Esophagus (tissue), 2 donors: ENCODE measurements at regions not wholly inside any gene's neighbourhood (a gene's known extent, or its start where the extent isn't known, plus 50 kb on each side); places are given as distances from the start of the nearest gene placed in this dataset.
"Not testable (repeated sequence)": the region's sequence is repeated elsewhere in the genome, so short reads cannot be mapped to it uniquely, and the experiment has no call there.

Source experiments
- H3K27ac ChIP-seq, 2 donors: one replicate each; pipeline ENCODE4 v1.5.1; 2013; ENCODE audit warnings: low read depth in 2 of 2, mild to moderate bottlenecking in 2 of 2, inconsistent platforms in 1 of 2, low read length in 1 of 2, moderate library complexity in 1 of 2
- H3K27me3 ChIP-seq, 2 donors: one replicate each; pipeline ENCODE4 v1.6.1; 2013; ENCODE audit warnings: low read length in 2 of 2, control low read depth in 1 of 2, mild to moderate bottlenecking in 1 of 2; ENCODE audit not compliant: insufficient read depth in 2 of 2, control insufficient read depth in 1 of 2
- H3K36me3 ChIP-seq, 2 donors: one replicate each; pipeline ENCODE4 v1.6.1; 2013; ENCODE audit warnings: low read length in 1 of 2; ENCODE audit not compliant: control insufficient read depth in 2 of 2, insufficient read depth in 2 of 2
- H3K4me1 ChIP-seq, 2 donors: one replicate each; pipeline ENCODE4 v1.6.1; 2013; ENCODE audit warnings: low read length in 1 of 2; ENCODE audit not compliant: control insufficient read depth in 2 of 2, insufficient read depth in 2 of 2
- H3K4me3 ChIP-seq, 2 donors: one replicate each; pipeline ENCODE4 v1.5.1; 2013; ENCODE audit warnings: low read length in 2 of 2, mild to moderate bottlenecking in 2 of 2, low read depth in 1 of 2, moderate library complexity in 1 of 2
- H3K9me3 ChIP-seq, 2 donors: one replicate each; pipeline ENCODE4 v1.6.1; 2013; ENCODE audit warnings: mild to moderate bottlenecking in 2 of 2, low read depth in 1 of 2, low read length in 1 of 2, moderate library complexity in 1 of 2; ENCODE audit not compliant: control insufficient read depth in 2 of 2, insufficient read depth in 1 of 2
- WGBS, 2 donors: extraction: QIAGEN DNeasy Blood & Tissue Kit; methylation state at CpG; one replicate each; pipeline ENCODE4 v1.1.7; 2013; 5-methylcytosine and 5-hydroxymethylcytosine counted together
- donor health status: healthy with polysubstance abuse.
- donor health status: Bipolar disorder and iron deficiency.

GRCh38 chr22:22161924-22162851 lies 82.4 kb upstream of the VPREB1 start:
- H3K9me3 ChIP-seq, result no peaks in the 10 kb centered on the region
- no peaks in the 10 kb centered on the region for H3K36me3 ChIP-seq
- no peak overlapping the region for H3K27ac ChIP-seq
- peaks cover 0 to 5% of the 10 kb centered on the region in 2 donors for H3K27me3 ChIP-seq
- 63 to 65% methylated on average over 9 of the region's 9 CpGs for WGBS, 2 donors
- no peaks in the 10 kb centered on the region for H3K4me1 ChIP-seq
- H3K4me3 ChIP-seq, result no peak overlapping the region

DNA sequence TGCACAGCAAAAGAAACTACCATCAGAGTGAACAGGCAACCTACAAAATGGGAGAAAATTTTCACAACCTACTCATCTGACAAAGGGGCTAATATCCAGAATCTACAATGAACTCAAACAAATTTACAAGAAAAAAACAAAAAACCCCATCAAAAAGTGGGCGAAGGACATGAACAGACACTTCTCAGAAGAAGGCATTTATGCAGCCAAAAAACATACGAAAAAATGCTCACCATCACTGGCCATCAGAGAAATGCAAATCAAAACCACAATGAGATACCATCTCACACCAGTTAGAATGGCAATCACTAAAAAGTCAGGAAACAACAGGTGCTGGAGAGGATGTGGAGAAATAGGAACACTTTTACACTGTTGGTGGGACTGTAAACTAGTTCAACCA lies 83.8 kb upstream of the VPREB1 start:
- 75 to 77% methylated on average over 2 of the region's 2 CpGs for WGBS, 2 donors
- H3K4me3 ChIP-seq, H3K36me3 ChIP-seq, H3K27ac ChIP-seq, H3K9me3 ChIP-seq, H3K27me3 ChIP-seq, H3K4me1 ChIP-seq: not testable (repeated sequence)

DNA sequence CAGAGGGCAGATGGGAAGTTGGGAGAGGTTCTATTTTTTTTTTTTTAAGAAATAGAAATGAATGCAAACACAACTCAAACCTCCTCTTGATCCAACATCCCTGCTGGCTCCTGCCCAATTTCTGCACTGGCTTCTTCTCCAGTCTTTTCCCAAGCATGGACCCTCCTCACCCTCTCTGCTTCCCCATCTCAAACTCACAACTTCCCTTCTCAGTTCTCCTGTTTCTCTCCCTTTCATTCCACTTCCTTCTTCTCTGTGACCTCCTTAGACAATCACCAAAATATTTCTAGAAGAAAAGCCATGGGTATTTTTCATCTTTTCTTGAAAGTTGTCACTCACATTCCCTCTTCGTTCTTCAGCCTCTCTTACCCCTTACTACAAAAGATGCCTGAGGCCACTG lies 85.2 kb upstream of the VPREB1 start:
- Histone ChIP-seq H3K36me3 (no peaks in the 10 kb centered on the region), H3K4me3 (no peak overlapping the region), H3K9me3 (no peaks in the 10 kb centered on the region), H3K27me3 (no peaks in the 10 kb centered on the region), H3K4me1 (no peaks in the 10 kb centered on the region), H3K27ac (no peak overlapping the region)
- 42 to 60% methylated on average over 1 of the region's 1 CpG for WGBS, 2 donors

DNA sequence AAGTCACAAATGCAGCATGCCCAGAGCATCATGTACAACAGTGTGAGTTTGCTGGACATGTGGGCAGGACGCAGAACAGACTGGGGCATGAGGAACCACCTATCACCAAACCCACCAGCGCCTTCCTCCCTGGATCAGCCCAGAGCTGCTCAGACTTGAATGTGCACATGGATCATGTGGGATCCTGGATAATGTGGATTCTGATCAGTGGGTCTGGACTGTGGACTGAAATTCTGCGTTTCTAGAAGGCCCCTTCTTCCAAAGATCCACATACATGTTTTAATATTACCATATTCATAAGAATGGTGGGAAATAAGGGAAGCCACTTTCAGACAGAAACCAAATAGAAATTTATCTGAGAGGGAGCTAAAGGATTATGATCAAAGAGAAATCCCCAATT lies 85.6 kb upstream of the VPREB1 start:
- 34 to 35% methylated on average over 3 of the region's 3 CpGs for WGBS, 2 donors
- Histone ChIP-seq H3K27me3 (no peaks in the 10 kb centered on the region), H3K36me3 (no peaks in the 10 kb centered on the region), H3K9me3 (no peaks in the 10 kb centered on the region), H3K4me1 (no peaks in the 10 kb centered on the region), H3K27ac (no peak overlapping the region), H3K4me3 (no peak overlapping the region)

- no peaks in the 10 kb centered on the region for H3K27me3 ChIP-seq
- H3K27ac ChIP-seq, result no peak overlapping the region
- no peaks in the 10 kb centered on the region for H3K36me3 ChIP-seq
- no peak overlapping the region for H3K4me3 ChIP-seq
- 43 to 53% methylated on average over 4 of the region's 4 CpGs for WGBS, 2 donors
- no peaks in the 10 kb centered on the region for H3K4me1 ChIP-seq
- H3K9me3 ChIP-seq, result no peaks in the 10 kb centered on the region
Observed at GRCh38 chr22:22158207-22158816, 86.3 kb upstream of the VPREB1 start.

DNA sequence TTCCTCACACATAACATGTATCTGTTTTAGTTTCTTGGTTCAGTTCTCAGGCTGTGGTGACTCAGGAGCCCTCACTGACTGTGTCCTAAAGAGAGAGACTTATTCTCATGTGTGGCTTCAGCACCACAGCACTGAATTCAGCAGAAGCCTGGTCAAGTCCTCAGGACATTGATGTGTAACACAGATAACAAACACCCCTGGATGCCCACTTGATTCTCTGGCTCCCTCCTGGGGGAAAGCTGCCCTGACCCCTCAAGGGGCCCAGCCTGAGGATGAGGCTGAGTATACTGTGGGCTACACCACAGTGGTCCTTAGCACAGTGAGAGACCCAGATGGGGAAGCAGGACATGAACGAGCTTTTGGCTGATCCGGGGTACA lies 87.2 kb upstream of the VPREB1 start:
- WGBS, 2 donors, result 86 to 88% methylated on average over 2 of the region's 2 CpGs
- no peak overlapping the region for H3K27ac ChIP-seq

GRCh38 chr22:22156716-22157347 lies 87.8 kb upstream of the VPREB1 start:
- Histone ChIP-seq H3K9me3 (no peaks in the 10 kb centered on the region), H3K27ac (no peak overlapping the region), H3K36me3 (no peaks in the 10 kb centered on the region), H3K4me3 (no peak overlapping the region), H3K4me1 (no peaks in the 10 kb centered on the region), H3K27me3 (no peaks in the 10 kb centered on the region)
- WGBS, 2 donors, result 30 to 38% methylated on average over 9 of the region's 9 CpGs

More for the DNA sequence above, 87.2 kb upstream of the VPREB1 start:
- Histone ChIP-seq H3K9me3 (no peaks in the 10 kb centered on the region), H3K36me3 (no peaks in the 10 kb centered on the region), H3K4me3 (no peak overlapping the region), H3K4me1 (no peaks in the 10 kb centered on the region), H3K27me3 (no peaks in the 10 kb centered on the region)

DNA sequence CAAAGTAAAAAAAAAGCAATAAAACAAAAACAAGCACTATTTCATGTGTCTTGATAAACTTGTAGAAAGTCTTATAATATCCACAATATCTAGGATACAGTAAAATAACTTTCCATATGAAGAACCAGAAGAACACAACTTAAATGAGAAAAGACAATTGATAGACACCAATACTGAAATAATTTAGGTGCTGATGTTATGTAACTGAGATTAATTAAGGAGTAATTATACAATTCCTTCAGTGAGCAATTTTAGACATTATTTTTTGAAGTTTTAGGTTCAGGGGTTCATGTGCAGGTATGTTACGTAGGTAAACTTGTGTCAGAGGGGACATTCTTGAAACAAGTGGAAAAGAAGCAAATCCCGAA lies 88.3 kb upstream of the VPREB1 start:
- H3K4me3 ChIP-seq, result no peak overlapping the region
- H3K4me1 ChIP-seq, result no peaks in the 10 kb centered on the region
- H3K9me3 ChIP-seq, result no peaks in the 10 kb centered on the region
- WGBS, 2 donors, result 51 to 57% methylated on average over 2 of the region's 2 CpGs
- no peak overlapping the region for H3K27ac ChIP-seq
- H3K36me3 ChIP-seq, result no peaks in the 10 kb centered on the region
- no peaks in the 10 kb centered on the region for H3K27me3 ChIP-seq

DNA sequence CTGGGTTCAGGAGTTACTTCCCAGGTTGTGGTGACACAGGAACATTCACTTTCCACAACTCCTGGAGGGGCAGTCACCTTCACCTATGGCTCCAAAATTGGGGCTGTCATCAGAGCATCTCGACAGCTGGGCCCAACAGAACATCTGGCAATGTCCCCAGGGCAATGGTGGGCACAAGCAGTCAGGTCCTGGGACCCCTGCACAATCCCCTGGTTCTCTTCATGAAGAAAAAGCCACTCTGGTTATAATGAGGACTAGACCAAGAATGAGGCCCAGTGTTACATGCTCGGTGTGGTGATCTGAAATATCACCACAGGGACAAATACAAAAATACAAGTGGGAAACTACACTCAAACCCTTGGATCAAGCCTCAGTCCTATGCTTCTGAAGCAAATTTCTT lies 89.0 kb upstream of the VPREB1 start:
- no peaks in the 10 kb centered on the region for H3K4me1 ChIP-seq
- 64 to 76% methylated on average over 2 of the region's 2 CpGs for WGBS, 2 donors
- no peaks in the 10 kb centered on the region for H3K36me3 ChIP-seq
- H3K4me3 ChIP-seq, result no peak overlapping the region
- H3K9me3 ChIP-seq, result no peaks in the 10 kb centered on the region
- H3K27ac ChIP-seq, result no peak overlapping the region
- no peaks in the 10 kb centered on the region for H3K27me3 ChIP-seq
